HEK293 (cell line): ENCODE measurements at regions not wholly inside any gene's neighbourhood (a gene's known extent, or its start where the extent isn't known, plus 50 kb on each side); places are given as distances from the start of the nearest gene placed in this dataset.

Source experiments
- CTCF ChIP-seq: fragments of 450-650 bp; formaldehyde crosslinking; IDR thresholded peaks from 2 replicates; pipeline ENCODE4 v1.5.1; 2016; ENCODE audit warnings: missing biosample characterization, missing genetic modification characterization
- HIC1 ChIP-seq: fragments of 450-650 bp; formaldehyde crosslinking; IDR thresholded peaks from 2 replicates; pipeline ENCODE4 v1.5.1; 2016; ENCODE audit warnings: missing biosample characterization, missing genetic modification characterization
- MZF1 ChIP-seq: fragments of 450-650 bp; formaldehyde crosslinking; IDR thresholded peaks from 2 replicates; pipeline ENCODE4 v1.5.1; 2017; ENCODE audit warnings: missing biosample characterization, missing genetic modification characterization, borderline replicate concordance
- SP2 ChIP-seq: fragments of 450-650 bp; formaldehyde crosslinking; IDR thresholded peaks from 2 replicates; pipeline ENCODE4 v1.5.1; 2016; ENCODE audit warnings: missing biosample characterization, missing genetic modification characterization
- ZBTB1 ChIP-seq: fragments of 450-650 bp; formaldehyde crosslinking; IDR thresholded peaks from 2 replicates; pipeline ENCODE4 v1.5.1; 2016; ENCODE audit warnings: missing biosample characterization, missing genetic modification characterization
- ZNF133 ChIP-seq: fragments of 450-650 bp; formaldehyde crosslinking; IDR thresholded peaks from 2 replicates; pipeline ENCODE4 v1.5.1; 2016; ENCODE audit warnings: missing biosample characterization, missing genetic modification characterization
- ZNF175 ChIP-seq: fragments of 450-650 bp; formaldehyde crosslinking; IDR thresholded peaks from 2 replicates; pipeline ENCODE4 v1.5.1; 2016; ENCODE audit warnings: missing biosample characterization, missing genetic modification characterization
- ZNF214 ChIP-seq: fragments of 450-650 bp; formaldehyde crosslinking; IDR thresholded peaks from 2 replicates; pipeline ENCODE4 v1.5.1; 2017; ENCODE audit warnings: missing biosample characterization, mild to moderate bottlenecking, missing genetic modification characterization, borderline replicate concordance
- ZNF473 ChIP-seq: fragments of 450-650 bp; formaldehyde crosslinking; IDR thresholded peaks from 2 replicates; pipeline ENCODE4 v1.5.1; 2017; ENCODE audit warnings: missing biosample characterization, missing genetic modification characterization
- ZNF623 ChIP-seq: fragments of 450-650 bp; formaldehyde crosslinking; IDR thresholded peaks from 2 replicates; pipeline ENCODE4 v1.5.1; 2016; ENCODE audit warnings: missing biosample characterization, missing genetic modification characterization
- TF ChIP-seq, protein P1 (sequence below): fragments of 450-650 bp; formaldehyde crosslinking; IDR thresholded peaks from 2 replicates; pipeline ENCODE4 v1.5.1; 2017; ENCODE audit warnings: missing biosample characterization, mild to moderate bottlenecking, missing genetic modification characterization, moderate library complexity
- TF ChIP-seq, protein P2 (sequence below): fragments of 450-650 bp; formaldehyde crosslinking; IDR thresholded peaks from 2 replicates; pipeline ENCODE4 v1.5.1; 2016; ENCODE audit warnings: missing biosample characterization, missing genetic modification characterization
- TF ChIP-seq, protein P3 (sequence below): fragments of 450-650 bp; formaldehyde crosslinking; IDR thresholded peaks from 2 replicates; pipeline ENCODE4 v1.5.1; 2016; ENCODE audit warnings: missing biosample characterization, missing genetic modification characterization
- TF ChIP-seq, protein P4 (sequence below): fragments of 450-650 bp; formaldehyde crosslinking; IDR thresholded peaks from 2 replicates; pipeline ENCODE4 v1.5.1; 2016; ENCODE audit warnings: missing biosample characterization, missing genetic modification characterization

GRCh38 chr4:154982187-154983047 is 201.3 kb downstream of the RBM46 start:
- TF ChIP-seq ZNF623 = no peak
- no peak for TF ChIP-seq CTCF (tag by site-specific recombination)
- TF ChIP-seq, protein P1, sequence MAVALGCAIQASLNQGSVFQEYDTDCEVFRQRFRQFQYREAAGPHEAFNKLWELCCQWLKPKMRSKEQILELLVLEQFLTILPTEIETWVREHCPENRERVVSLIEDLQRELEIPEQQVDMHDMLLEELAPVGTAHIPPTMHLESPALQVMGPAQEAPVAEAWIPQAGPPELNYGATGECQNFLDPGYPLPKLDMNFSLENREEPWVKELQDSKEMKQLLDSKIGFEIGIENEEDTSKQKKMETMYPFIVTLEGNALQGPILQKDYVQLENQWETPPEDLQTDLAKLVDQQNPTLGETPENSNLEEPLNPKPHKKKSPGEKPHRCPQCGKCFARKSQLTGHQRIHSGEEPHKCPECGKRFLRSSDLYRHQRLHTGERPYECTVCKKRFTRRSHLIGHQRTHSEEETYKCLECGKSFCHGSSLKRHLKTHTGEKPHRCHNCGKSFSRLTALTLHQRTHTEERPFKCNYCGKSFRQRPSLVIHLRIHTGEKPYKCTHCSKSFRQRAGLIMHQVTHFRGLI = no peak
- no peak for TF ChIP-seq ZBTB1 (tag by site-specific recombination)
- TF ChIP-seq, protein P2, sequence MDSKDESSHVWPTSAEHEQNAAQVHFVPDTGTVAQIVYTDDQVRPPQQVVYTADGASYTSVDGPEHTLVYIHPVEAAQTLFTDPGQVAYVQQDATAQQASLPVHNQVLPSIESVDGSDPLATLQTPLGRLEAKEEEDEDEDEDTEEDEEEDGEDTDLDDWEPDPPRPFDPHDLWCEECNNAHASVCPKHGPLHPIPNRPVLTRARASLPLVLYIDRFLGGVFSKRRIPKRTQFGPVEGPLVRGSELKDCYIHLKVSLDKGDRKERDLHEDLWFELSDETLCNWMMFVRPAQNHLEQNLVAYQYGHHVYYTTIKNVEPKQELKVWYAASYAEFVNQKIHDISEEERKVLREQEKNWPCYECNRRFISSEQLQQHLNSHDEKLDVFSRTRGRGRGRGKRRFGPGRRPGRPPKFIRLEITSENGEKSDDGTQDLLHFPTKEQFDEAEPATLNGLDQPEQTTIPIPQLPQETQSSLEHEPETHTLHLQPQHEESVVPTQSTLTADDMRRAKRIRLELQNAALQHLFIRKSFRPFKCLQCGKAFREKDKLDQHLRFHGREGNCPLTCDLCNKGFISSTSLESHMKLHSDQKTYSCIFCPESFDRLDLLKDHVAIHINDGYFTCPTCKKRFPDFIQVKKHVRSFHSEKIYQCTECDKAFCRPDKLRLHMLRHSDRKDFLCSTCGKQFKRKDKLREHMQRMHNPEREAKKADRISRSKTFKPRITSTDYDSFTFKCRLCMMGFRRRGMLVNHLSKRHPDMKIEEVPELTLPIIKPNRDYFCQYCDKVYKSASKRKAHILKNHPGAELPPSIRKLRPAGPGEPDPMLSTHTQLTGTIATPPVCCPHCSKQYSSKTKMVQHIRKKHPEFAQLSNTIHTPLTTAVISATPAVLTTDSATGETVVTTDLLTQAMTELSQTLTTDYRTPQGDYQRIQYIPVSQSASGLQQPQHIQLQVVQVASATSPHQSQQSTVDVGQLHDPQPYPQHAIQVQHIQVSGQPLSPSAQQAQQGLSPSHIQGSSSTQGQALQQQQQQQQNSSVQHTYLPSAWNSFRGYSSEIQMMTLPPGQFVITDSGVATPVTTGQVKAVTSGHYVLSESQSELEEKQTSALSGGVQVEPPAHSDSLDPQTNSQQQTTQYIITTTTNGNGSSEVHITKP (tag by site-specific recombination) = no peak
- TF ChIP-seq, protein P3, sequence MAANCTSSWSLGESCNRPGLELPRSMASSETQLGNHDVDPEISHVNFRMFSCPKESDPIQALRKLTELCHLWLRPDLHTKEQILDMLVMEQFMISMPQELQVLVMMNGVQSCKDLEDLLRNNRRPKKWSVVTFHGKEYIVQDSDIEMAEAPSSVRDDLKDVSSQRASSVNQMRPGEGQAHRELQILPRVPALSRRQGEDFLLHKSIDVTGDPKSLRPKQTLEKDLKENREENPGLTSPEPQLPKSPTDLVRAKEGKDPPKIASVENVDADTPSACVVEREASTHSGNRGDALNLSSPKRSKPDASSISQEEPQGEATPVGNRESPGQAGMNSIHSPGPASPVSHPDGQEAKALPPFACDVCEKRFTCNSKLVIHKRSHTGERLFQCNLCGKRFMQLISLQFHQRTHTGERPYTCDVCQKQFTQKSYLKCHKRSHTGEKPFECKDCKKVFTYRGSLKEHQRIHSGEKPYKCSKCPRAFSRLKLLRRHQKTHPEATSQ (tag by site-specific recombination) = no peak
- no peak for TF ChIP-seq SP2 (tag by site-specific recombination)
- TF ChIP-seq HIC1 (tag by site-specific recombination) = no peak
- TF ChIP-seq MZF1 = no peak
- no peak for TF ChIP-seq ZNF473 (tag by site-specific recombination)
- no peak for TF ChIP-seq ZNF133 (tag by site-specific recombination)
- TF ChIP-seq, protein P4, sequence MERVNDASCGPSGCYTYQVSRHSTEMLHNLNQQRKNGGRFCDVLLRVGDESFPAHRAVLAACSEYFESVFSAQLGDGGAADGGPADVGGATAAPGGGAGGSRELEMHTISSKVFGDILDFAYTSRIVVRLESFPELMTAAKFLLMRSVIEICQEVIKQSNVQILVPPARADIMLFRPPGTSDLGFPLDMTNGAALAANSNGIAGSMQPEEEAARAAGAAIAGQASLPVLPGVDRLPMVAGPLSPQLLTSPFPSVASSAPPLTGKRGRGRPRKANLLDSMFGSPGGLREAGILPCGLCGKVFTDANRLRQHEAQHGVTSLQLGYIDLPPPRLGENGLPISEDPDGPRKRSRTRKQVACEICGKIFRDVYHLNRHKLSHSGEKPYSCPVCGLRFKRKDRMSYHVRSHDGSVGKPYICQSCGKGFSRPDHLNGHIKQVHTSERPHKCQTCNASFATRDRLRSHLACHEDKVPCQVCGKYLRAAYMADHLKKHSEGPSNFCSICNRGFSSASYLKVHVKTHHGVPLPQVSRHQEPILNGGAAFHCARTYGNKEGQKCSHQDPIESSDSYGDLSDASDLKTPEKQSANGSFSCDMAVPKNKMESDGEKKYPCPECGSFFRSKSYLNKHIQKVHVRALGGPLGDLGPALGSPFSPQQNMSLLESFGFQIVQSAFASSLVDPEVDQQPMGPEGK (tag by site-specific recombination) = no peak
- TF ChIP-seq ZNF214 (tag by site-specific recombination) = no peak
- TF ChIP-seq ZNF175 (tag by site-specific recombination) = no peak
